ENCODE measurements at regions not wholly inside any gene's neighbourhood (a gene's known extent, or its start where the extent isn't known, plus 50 kb on each side); places are given as distances from the start of the nearest gene placed in this dataset.

- H3K79me2 ChIP-seq (ENCODE audit: control insufficient read depth, insufficient read depth, low read length), result no peaks in the 10 kb centered on the region
- no peaks in the 10 kb centered on the region for H3K27me3 ChIP-seq (replicated peaks in 1 of 2; ENCODE audit: control insufficient read depth in 2 of 2, insufficient read depth in 2 of 2, low read length in 1 of 2)
- ATAC-seq (no peak), DNase-seq (ENCODE audit: low read depth, low spot score) (no peak), FAIRE-seq (no peak)
- RAD21 ChIA-PET (ENCODE audit: unreplicated experiment), result no interaction called here
- no peaks in the 10 kb centered on the region for H3K9me3 ChIP-seq (replicated peaks; ENCODE audit: control insufficient read depth, insufficient read depth, low read length)
- no peaks in the 10 kb centered on the region for H3K36me3 ChIP-seq (ENCODE audit: control insufficient read depth in 2 of 2, insufficient read depth in 2 of 2, low read length in 1 of 2)
- no peak overlapping the region for H3K4me3 ChIP-seq
- intact Hi-C loops (cut with micrococcal nuclease; ENCODE audit: unreplicated experiment), result no loop called here
- H3K27ac ChIP-seq (ENCODE audit: control insufficient read depth, insufficient read depth), result no peak overlapping the region
- H3K9ac ChIP-seq (ENCODE audit: control insufficient read depth, insufficient read depth, low read length), result no peak overlapping the region
- no peaks in the 10 kb centered on the region for H3K4me1 ChIP-seq (ENCODE audit: control insufficient read depth, insufficient read depth, low read length)
- no TSS peak for BruUV-seq (replicated peaks)
- no peak overlapping the region for H3K4me2 ChIP-seq (ENCODE audit: control insufficient read depth, insufficient read depth)
- CTCF ChIA-PET, result no interaction called here
- WGBS (ENCODE audit: insufficient coverage, insufficient replicate concordance, low lambda C conversion rate, missing lambda C conversion rate), result 5% methylated on average over 2 of the region's 2 CpGs
- no peak overlapping the region for H2AFZ ChIP-seq (ENCODE audit: control insufficient read depth, low read depth, low read length)
- no peaks in the 10 kb centered on the region for H4K20me1 ChIP-seq (ENCODE audit: control insufficient read depth, insufficient read depth)
- POLR2A ChIA-PET, result no interaction called here
- SMC1A ChIA-PET (ENCODE audit: uncharacterized antibody, unreplicated experiment), result no interaction called here
- in situ Hi-C loops (cut with MboI), result no loop called here
- TF ChIP-seq MLLT1 (IDR thresholded peaks at IDR 0.05), result no peak
- no peak for TF ChIP-seq ATF2 (IDR thresholded peaks at IDR 0.05; ENCODE audit: low read length)
- TF ChIP-seq, protein P1, sequence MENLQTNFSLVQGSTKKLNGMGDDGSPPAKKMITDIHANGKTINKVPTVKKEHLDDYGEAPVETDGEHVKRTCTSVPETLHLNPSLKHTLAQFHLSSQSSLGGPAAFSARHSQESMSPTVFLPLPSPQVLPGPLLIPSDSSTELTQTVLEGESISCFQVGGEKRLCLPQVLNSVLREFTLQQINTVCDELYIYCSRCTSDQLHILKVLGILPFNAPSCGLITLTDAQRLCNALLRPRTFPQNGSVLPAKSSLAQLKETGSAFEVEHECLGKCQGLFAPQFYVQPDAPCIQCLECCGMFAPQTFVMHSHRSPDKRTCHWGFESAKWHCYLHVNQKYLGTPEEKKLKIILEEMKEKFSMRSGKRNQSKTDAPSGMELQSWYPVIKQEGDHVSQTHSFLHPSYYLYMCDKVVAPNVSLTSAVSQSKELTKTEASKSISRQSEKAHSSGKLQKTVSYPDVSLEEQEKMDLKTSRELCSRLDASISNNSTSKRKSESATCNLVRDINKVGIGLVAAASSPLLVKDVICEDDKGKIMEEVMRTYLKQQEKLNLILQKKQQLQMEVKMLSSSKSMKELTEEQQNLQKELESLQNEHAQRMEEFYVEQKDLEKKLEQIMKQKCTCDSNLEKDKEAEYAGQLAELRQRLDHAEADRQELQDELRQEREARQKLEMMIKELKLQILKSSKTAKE (IDR thresholded peaks at IDR 0.05; ENCODE audit: low read depth, poor library complexity, severe bottlenecking), result no peak
- no peak for TF ChIP-seq BACH1 (IDR thresholded peaks at IDR 0.05; ENCODE audit: borderline replicate concordance)
- no peak for TF ChIP-seq POU2F2 (IDR thresholded peaks at IDR 0.05; ENCODE audit: borderline replicate concordance, low read depth, low read length)
- TF ChIP-seq HDGF (IDR thresholded peaks at IDR 0.05), result no peak
- no peak for TF ChIP-seq PAX8 (IDR thresholded peaks at IDR 0.05)
- no peak for TF ChIP-seq PAX5 (IDR thresholded peaks at IDR 0.05; ENCODE audit: borderline replicate concordance, low read depth, low read length)
- TF ChIP-seq NFXL1 (IDR thresholded peaks at IDR 0.05; ENCODE audit: borderline replicate concordance), result no peak
- no peak for TF ChIP-seq POLR2A (IDR thresholded peaks at IDR 0.05; ENCODE audit: low read depth, low read length)
- TF ChIP-seq IRF5 (IDR thresholded peaks at IDR 0.05; ENCODE audit: borderline replicate concordance), result no peak
- no peak for TF ChIP-seq SIX5 (IDR thresholded peaks at IDR 0.05; ENCODE audit: low read depth, low read length, severe bottlenecking)
- no peak for TF ChIP-seq PRDM15 (CRISPR knock-in tag; IDR thresholded peaks at IDR 0.05)
- TF ChIP-seq, protein P2, sequence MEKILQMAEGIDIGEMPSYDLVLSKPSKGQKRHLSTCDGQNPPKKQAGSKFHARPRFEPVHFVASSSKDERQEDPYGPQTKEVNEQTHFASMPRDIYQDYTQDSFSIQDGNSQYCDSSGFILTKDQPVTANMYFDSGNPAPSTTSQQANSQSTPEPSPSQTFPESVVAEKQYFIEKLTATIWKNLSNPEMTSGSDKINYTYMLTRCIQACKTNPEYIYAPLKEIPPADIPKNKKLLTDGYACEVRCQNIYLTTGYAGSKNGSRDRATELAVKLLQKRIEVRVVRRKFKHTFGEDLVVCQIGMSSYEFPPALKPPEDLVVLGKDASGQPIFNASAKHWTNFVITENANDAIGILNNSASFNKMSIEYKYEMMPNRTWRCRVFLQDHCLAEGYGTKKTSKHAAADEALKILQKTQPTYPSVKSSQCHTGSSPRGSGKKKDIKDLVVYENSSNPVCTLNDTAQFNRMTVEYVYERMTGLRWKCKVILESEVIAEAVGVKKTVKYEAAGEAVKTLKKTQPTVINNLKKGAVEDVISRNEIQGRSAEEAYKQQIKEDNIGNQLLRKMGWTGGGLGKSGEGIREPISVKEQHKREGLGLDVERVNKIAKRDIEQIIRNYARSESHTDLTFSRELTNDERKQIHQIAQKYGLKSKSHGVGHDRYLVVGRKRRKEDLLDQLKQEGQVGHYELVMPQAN (conservative IDR thresholded peaks at IDR 0.05), result no peak
Observed at GRCh38 chr4:178427663-178428062, 985.4 kb upstream of the AGA start.

All from GM12878 (cell line).